Esophagus muscularis mucosa (tissue), 4 donors: ENCODE measurements at regions not wholly inside any gene's neighbourhood (a gene's known extent, or its start where the extent isn't known, plus 50 kb on each side); places are given as distances from the start of the nearest gene placed in this dataset.
A peak's percentile ranks its signal among the peaks of the same experiment; 100 is the strongest.

ENCODE experiments used
- DNase-seq: peaks from one replicate; pipeline ENCODE4 v3.0.0-alpha.2; 2017; ENCODE audit errors: extremely low spot score
- H3K27ac ChIP-seq, 4 donors: fragments of 200-600 bp; sonication (generic); replicated peaks in 1 of 4; 1 replicate in 3 of 4; 2 replicates in 1 of 4; pipeline ENCODE4 v1.5.1; 2016 to 2019; ENCODE audit warnings: mild to moderate bottlenecking in 1 of 4
- H3K27me3 ChIP-seq, 4 donors: fragments of 200-600 bp; sonication (generic); one replicate each; pipeline versions ENCODE4 v1.5.1 to v1.6.0; 2016 to 2019
- H3K36me3 ChIP-seq, 4 donors: fragments of 200-600 bp; sonication (generic); one replicate each; pipeline ENCODE4 v1.5.1; 2016 to 2019
- H3K4me1 ChIP-seq, 4 donors: fragments of 200-600 bp; sonication (generic); one replicate each; pipeline ENCODE4 v1.5.1; 2016 to 2019
- H3K4me3 ChIP-seq, 4 donors: fragments of 200-600 bp; sonication (generic); 1 replicate in 2 of 4; 2 replicates in 2 of 4; pipeline ENCODE4 v1.5.1; 2016 to 2019; ENCODE audit warnings: mild to moderate bottlenecking in 4 of 4, moderate library complexity in 1 of 4
- H3K9me3 ChIP-seq, 4 donors: fragments of 200-600 bp; sonication (generic); 1 replicate in 3 of 4; 2 replicates in 1 of 4; pipeline ENCODE4 v1.5.1; 2016 to 2019
- EP300 ChIP-seq: sonication (generic); formaldehyde crosslinking; IDR thresholded peaks from one replicate; pipeline ENCODE4 v1.6.1; 2017; ENCODE audit warnings: antibody characterized with exemption
- POLR2A ChIP-seq: fragments of 450-650 bp; IDR thresholded peaks from one replicate; pipeline ENCODE4 v1.6.1; 2017; ENCODE audit warnings: antibody characterized with exemption, moderate library complexity, mild to moderate bottlenecking, low read depth
- POLR2AphosphoS5 ChIP-seq, 2 donors: sonication (generic); formaldehyde crosslinking; IDR thresholded peaks; one replicate each; pipeline ENCODE4 v1.6.1; 2017; ENCODE audit warnings: antibody characterized with exemption in 2 of 2
- WGBS: methylation state at CpG from one replicate; pipeline ENCODE4 v1.1.5; 2018; 5-methylcytosine and 5-hydroxymethylcytosine counted together
- intact Hi-C: fragments of 100-400 bp; cut with DNase I; formaldehyde crosslinking; loops from one replicate; pipeline ENCODE4 v1.15.1; 2023
- TF ChIP-seq, protein P1 (sequence below), 3 experiments: fragments of 200-600 bp in 2 of 3; fragments of 450-650 bp in 1 of 3; sonication (generic) in 2 of 3; IDR thresholded peaks; one replicate each; pipeline ENCODE4 v1.5.1; 2017 to 2019; ENCODE audit warnings: antibody characterized with exemption in 3 of 3, mild to moderate bottlenecking in 2 of 3, moderate library complexity in 1 of 3

DNA sequence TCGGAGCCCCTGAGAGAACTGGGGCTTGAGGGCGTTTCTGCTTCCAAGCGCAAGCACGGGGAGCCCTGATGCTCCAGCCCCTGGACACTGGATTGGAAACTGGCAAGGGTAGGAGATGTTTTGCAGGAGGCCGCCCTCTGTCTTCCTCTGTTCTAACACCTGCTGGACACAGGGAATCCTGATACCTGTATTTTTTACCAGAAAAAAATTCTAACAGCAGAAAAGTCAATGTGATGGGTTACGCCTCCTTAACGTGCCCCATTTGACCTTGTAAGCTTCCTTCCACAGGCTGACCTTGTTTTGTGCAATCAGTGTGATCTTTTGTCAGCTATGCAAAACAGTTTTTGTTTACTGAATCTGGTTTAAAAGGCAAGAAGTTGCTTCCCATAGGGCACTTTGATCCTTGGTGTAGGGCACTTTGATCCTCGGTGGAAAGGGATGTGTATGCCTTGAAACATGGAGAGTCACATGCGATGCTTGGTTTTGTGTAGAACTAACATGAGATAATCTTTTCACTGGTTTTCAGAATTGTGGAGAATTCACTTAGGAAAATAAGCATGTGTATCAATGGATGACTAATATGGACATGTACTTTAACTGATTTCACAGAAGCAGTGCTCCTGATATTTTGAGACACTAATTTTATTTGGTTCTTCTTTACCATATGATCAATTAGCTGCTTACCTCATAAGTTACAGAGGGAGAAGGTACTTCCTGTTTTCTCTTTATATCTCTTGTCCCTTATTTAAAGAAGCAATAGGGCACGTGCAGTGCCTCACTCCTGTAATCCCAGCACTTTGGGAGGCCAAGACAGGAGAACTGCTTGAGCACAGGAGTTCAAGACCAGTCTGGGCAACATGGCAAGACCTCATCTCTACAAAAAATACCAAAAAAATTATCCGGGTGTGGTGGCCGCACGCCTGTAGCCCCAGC lies 59.9 kb upstream of the MAP3K4 start:
- 73% methylated on average over 10 of the region's 13 CpGs for WGBS
- TF ChIP-seq POLR2A (no peak), EP300 (no peak), POLR2AphosphoS5 (IDR thresholded peaks at IDR 0.05) (no peak)
- TF ChIP-seq, protein P1, sequence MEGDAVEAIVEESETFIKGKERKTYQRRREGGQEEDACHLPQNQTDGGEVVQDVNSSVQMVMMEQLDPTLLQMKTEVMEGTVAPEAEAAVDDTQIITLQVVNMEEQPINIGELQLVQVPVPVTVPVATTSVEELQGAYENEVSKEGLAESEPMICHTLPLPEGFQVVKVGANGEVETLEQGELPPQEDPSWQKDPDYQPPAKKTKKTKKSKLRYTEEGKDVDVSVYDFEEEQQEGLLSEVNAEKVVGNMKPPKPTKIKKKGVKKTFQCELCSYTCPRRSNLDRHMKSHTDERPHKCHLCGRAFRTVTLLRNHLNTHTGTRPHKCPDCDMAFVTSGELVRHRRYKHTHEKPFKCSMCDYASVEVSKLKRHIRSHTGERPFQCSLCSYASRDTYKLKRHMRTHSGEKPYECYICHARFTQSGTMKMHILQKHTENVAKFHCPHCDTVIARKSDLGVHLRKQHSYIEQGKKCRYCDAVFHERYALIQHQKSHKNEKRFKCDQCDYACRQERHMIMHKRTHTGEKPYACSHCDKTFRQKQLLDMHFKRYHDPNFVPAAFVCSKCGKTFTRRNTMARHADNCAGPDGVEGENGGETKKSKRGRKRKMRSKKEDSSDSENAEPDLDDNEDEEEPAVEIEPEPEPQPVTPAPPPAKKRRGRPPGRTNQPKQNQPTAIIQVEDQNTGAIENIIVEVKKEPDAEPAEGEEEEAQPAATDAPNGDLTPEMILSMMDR (IDR thresholded peaks at IDR 0.05): no peak
- Histone ChIP-seq H3K27me3 (peaks cover 0 to 15% (median 0%) of the 10 kb centered on the region in 4 donors), H3K4me1 (peaks cover 0 to 13% (median 11%) of the 10 kb centered on the region in 4 donors), H3K36me3 (no peaks in the 10 kb centered on the region), H3K9me3 (no peaks in the 10 kb centered on the region), H3K4me3 (peak overlapping the region; percentile 56 to 63 (median 58)), H3K27ac (peak overlapping the region in 1 of 4 donors; percentile 5)
- DNase-seq: no peak
- intact Hi-C loops: loop anchor here (2.0 to 10.0 kb wide), 3 partner anchors 61 to 443 kb away; no protein-coding TSS in a partner anchor

DNA sequence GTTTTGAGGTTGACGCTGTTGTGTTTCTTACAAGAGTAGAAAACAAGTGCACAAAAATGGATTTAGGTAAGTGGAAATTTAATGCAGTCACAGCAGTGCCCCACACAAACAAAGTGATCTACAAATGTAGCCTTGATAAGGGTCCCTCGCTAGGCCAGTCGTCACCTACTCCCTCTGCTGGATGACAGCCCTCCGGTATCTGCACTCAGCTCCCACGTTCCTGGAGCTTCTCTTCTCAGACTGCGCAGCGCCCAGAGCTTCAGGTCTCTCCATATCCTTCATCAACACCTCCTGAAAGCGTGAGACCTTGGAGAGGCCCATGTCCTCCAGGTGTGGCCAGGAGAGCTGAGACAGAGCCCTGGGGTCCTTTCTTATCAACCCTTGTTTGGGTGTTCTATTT lies 58.3 kb upstream of the MAP3K4 start:
- H3K36me3 ChIP-seq: no peaks in the 10 kb centered on the region
- H3K4me3 ChIP-seq: no peak overlapping the region
- WGBS: 74% methylated on average over 8 of the region's 8 CpGs
- H3K9me3 ChIP-seq: no peaks in the 10 kb centered on the region
- intact Hi-C loops: loop anchor here (10.0 kb wide), 1 partner anchor 152 kb away; no protein-coding TSS in a partner anchor
- no peak overlapping the region for H3K27ac ChIP-seq
- peaks cover 0 to 15% (median 0%) of the 10 kb centered on the region in 4 donors for H3K27me3 ChIP-seq
- no peak for DNase-seq
- no peak for TF ChIP-seq EP300
- no peak for TF ChIP-seq POLR2AphosphoS5 (IDR thresholded peaks at IDR 0.05)
- TF ChIP-seq, protein P1 (IDR thresholded peaks at IDR 0.05): no peak
- TF ChIP-seq POLR2A: no peak
- H3K4me1 ChIP-seq: peaks cover 0 to 13% (median 11%) of the 10 kb centered on the region in 4 donors

DNA sequence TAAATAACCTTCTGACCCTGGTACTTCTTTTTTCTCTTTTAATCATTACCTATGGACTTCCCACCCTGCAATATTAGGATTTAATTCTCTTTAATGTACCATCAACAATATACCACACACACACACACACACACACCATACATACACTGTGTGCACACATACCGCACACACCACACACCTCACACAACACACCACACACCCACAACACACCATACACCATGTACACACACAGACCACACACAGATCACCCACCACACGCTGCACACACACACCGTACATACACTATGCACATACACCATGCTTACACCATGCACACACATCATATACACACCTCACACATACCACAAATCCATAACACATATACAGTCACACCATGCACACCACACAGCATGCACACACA lies 57.4 kb upstream of the MAP3K4 start:
- WGBS: 91% methylated on average over 3 of the region's 3 CpGs
- Histone ChIP-seq H3K27me3 (peaks cover 0 to 15% (median 0%) of the 10 kb centered on the region in 4 donors), H3K27ac (no peak overlapping the region), H3K4me1 (peaks cover 0 to 13% (median 11%) of the 10 kb centered on the region in 4 donors), H3K36me3 (no peaks in the 10 kb centered on the region), H3K9me3 (no peaks in the 10 kb centered on the region), H3K4me3 (no peak overlapping the region)
- TF ChIP-seq, protein P1 (IDR thresholded peaks at IDR 0.05): no peak
- no peak for TF ChIP-seq POLR2AphosphoS5 (IDR thresholded peaks at IDR 0.05)
- no peak for TF ChIP-seq EP300
- TF ChIP-seq POLR2A: no peak
- intact Hi-C loops: loop anchor here (10.0 kb wide), 1 partner anchor 151 kb away; no protein-coding TSS in a partner anchor
- DNase-seq: no peak

DNA sequence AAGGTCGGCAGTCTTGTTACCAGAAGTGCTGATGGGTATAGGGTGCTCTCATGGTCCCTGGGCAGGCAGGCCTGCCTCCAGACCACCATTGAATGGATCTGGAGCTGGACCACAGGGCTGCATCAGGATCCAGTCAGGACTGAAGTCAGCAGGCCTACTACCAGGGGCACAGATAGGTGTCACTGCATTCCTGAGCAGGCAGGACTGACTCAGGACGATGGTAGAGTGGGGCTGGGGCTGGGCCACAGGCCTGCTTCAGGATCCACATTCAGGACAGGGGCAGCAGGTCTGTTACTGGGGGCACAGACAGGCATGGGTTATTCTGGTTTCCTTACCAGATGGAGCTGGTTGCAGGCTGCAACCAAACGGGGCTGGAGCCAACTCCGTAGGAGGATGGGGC lies 51.4 kb upstream of the MAP3K4 start:
- Histone ChIP-seq H3K4me3 (no peak overlapping the region), H3K27ac (no peak overlapping the region), H3K4me1 (no peaks in the 10 kb centered on the region), H3K9me3 (peaks cover 0 to 3% (median 0%) of the 10 kb centered on the region in 4 donors), H3K27me3 (peaks cover 0 to 9% (median 0%) of the 10 kb centered on the region in 4 donors), H3K36me3 (no peaks in the 10 kb centered on the region)
- WGBS: 100% methylated on average over 2 of the region's 4 CpGs
- no peak for DNase-seq
- TF ChIP-seq POLR2AphosphoS5 (IDR thresholded peaks at IDR 0.05): no peak
- TF ChIP-seq EP300: no peak
- TF ChIP-seq, protein P1 (IDR thresholded peaks at IDR 0.05): no peak
- TF ChIP-seq POLR2A: no peak
- intact Hi-C loops: no loop called here
